SKM-1 (cell line): ENCODE measurements at regions not wholly inside any gene's neighbourhood (a gene's known extent, or its start where the extent isn't known, plus 50 kb on each side); places are given as distances from the start of the nearest gene placed in this dataset.

Source experiments
- DNase-seq: peaks from one replicate; lab custom pipeline; 2025; ENCODE audit not compliant: unreplicated experiment; lab: John Stamatoyannopoulos, UW

DNA sequence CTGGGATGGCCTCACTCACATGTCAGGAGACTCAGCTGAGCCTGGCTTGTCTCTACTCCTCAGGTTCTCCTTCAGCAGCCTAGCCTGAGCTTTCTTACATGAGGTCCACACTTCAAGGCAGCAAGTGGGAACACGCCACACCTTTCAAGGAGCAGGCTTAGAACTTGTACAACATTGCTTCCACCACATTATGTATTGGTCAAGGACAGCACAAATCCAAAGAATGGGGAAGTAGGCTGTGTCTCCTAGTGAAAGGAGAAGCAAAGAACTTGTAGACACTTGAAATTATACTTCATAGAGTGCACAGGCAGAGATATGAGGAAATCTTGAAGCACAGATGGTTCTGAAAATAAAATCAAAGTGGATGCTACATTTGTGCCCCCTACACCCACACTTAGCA is 120.9 kb upstream of the NOCT start:
- peak; percentile 81 for DNase-seq

DNA sequence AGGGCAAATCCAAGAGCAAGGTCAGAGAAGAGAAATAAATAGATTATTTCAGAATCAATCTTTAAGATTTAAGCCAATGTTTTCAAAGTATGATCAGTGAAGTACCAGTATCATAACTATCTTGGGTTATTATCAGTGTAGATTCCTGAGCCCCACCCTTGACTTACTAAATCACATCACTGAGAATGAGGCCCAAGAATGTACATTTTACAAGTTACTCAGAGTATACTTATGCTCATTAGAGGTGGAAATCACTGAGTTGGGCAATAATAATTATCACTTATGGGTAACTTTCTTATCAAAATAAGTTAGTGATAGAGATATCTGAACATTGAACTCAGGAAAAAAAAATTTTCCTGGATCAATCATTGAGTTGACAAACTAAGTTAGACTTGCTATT is 121.6 kb upstream of the NOCT start:
- DNase-seq = no peak

DNA sequence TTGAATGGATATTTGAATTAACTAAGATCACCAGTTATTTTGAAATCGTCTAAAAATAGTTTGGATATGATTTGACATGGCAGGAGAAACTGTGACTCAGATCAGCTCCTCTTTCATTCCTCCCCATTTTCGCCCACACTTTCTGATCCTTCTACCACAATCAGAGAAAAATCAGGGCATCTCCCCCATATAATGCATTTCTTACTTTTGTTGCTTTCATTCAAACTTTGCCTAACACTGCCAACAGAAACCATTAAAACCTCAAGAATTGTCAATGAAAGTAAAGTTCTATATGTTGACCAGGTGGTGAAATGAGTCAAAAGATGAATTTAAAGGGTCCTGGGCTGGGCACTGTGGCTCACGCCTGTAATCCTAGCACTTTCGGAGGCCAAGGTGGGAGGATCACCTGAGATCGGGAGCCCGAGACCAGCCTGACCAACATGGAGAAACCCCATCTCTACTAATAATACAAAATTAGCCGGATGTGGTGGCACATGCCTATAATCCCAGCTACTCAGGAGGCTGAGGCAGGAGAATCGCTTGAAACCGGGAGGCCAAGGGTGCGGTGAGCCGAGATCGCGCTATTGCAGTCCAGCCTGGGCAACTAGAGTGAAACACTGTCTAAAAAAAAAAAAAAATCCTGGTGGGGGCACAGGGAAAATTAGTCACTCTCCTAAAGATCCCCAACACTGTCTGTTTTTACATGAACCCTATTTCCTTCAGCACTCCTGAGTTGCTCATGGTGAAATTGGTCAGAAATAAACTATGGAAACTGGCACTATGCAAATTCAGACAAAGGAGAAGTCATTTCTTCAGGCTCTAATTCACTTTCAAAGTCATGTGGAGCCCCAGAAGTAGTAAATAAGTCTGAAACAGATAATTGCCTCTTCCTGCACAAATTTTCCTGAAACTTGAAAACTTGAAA is 122.8 kb upstream of the NOCT start:
- DNase-seq = no peak

DNA sequence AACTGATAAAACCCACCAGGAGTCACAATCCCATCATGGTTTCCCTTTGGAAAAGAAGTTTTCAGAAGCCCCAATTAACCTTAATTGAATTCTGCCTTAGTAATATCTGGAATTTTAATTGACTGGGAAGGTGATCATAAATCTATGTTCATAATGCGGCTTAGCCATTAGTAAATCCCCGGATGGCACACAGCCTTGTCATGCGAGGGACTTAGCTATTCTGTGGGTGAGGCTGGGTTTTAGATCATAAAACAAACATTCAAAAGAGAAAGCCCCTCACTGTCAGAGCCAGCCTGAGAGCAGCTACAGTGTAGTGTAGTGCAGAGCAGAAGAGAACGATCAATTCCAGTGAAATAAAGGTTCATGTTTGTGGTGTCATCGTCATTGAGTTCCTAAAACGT is 124.0 kb upstream of the NOCT start:
- no peak for DNase-seq

DNA sequence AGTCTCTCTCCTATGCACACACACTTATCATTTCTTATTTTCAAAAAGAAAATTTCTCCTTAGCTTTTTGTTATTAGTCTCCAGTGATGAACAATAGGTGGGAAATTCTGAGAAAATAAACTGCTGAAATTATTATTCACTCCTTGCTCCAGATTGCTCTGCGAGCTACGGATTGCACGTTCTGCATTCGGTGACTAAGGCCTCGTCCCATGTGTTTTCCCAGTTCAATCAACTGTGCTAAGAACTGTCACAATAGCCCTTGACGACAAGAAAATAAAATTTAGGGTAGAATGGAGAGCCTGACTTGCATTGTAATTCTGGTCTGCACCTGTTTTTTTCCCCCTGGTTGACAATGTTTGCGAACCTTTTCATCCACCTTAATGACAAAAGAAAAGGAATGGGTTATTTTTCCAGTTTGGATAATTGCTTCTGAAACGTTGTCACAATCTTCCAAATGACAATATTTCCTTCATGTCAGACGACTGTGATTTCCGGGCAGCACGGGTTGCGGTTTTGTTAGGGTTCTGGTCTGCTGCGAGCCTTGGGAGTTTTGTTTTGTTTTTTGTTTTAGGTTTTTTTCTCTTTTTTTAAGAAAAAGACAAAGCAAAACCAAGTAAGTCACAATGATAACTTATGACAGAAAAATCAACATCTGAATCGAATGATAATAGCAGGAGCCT is 124.5 kb upstream of the NOCT start:
- DNase-seq = no peak

DNA sequence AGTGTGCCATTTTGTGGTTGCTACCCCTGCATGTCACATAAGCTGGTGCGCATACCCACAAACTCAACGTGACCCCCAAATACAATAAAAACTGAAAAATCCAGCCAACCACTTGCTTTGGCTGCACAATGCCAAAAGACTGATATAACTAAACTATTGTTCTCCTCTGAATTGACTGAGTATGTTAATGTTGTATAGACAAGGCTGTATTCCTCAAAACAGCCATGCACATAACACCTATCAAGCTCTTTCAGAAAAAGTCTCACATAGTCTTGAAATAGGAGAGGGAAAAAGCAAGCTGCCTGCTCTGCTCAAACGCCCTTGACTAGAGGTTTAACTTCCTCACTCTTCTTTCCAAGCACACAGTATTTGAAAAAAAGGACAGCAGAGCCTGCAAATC is 126.4 kb upstream of the NOCT start:
- DNase-seq = no peak

DNA sequence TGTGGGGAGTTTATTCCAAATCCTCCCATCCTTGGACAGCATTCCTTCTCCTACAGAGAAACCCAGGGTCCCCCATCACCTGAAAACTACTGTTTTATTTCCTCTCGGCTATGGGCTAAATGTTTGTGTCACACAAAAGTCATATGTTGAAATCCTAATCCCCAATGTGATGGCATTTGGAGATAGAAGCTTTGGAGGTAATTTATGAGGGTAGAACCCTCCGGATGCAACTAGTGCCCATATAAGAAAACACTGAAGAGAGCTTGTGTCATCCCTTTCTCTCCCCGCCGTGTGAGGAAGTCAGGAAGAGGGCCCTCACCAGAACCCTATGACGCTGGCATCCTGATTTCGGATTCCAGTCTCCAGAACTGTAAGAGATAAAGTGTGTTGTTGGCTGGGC is 127.8 kb upstream of the NOCT start:
- DNase-seq = no peak

DNA sequence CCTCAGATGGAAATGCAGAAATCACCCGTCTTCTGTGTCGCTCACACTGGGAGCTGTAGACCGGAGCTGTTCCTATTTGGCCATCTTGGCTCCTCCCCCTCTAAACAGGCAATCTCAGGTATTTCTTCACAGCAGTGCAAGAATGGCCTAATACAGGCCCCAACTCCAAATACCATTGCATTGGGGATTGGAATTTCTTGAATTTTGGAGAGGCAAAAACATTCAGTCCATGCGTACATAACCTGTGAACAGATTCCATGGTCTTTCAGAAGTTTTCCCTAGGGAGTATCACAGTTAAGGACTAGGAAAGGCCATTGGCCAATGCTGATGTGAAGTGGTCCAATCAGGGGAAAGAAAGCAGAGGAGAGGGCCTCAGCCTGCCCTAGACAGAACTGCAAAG is 128.2 kb upstream of the NOCT start:
- no peak for DNase-seq

DNA sequence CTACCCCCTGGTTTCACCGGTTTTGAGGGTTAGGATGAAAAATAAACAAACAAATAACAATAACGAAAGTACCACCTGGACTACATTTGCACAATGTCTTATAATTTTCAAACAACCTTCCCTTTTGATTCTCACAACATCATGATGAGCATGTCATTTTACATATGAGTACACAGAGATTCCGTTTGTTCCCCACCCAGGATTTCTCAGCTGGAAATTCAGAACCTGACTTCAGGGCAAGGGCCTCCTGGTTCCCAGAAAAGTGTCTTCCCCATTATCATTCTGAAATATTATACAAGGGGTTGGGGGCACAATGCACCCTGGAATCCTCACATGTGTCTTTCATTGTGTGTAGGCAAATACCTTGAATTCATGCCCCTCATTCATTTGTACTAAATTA is 135.8 kb upstream of the NOCT start:
- DNase-seq = no peak

DNA sequence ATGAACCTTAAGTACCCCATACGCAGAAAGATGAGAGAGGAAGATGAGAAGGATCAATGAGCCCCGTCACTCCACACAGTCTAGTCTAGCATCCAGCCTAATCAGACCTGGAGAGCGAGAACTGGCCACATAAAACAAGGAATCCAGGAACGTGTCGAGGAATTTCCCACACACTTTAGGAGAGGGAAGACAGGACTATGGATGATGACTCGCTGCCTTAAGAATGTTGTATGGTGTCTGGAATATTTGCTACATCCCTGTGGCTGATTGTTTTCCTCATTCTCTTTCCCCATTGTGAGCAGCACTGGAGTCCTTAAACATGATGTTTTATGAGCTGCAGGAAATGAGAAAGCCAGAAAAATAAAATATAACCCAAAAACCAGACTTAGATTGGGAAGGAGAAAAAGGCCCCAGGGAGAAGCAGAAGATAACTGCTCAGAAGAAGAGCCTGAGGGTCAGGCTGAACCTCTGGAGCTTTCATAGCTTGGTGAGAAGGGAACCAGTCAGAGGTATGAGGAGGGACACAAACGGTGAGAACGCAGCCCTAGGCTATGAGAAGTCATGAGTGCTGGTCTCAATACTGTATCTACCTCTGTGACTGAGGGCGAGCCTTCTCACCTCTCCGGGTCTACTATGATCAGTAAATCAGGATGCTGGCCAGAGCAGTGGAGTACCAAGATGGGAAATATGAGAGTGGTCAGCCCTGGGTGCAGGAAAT is 139.5 kb upstream of the NOCT start:
- no peak for DNase-seq

DNA sequence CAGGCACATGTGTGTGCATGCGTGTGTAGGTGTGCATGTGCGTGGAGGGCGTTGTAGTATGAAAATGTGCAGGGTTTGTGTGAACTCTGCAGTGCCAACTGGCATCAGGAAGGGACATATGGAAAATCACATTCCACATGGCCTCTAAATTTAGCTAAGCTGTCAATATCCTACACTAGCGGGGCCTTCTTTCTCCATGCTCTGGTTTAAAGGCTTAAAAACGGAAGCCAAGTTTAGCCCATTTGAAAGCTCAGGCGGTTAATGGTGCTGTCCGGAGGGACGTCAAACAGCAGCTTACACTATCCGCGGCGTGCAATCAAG is 144.1 kb upstream of the NOCT start:
- no peak for DNase-seq

DNA sequence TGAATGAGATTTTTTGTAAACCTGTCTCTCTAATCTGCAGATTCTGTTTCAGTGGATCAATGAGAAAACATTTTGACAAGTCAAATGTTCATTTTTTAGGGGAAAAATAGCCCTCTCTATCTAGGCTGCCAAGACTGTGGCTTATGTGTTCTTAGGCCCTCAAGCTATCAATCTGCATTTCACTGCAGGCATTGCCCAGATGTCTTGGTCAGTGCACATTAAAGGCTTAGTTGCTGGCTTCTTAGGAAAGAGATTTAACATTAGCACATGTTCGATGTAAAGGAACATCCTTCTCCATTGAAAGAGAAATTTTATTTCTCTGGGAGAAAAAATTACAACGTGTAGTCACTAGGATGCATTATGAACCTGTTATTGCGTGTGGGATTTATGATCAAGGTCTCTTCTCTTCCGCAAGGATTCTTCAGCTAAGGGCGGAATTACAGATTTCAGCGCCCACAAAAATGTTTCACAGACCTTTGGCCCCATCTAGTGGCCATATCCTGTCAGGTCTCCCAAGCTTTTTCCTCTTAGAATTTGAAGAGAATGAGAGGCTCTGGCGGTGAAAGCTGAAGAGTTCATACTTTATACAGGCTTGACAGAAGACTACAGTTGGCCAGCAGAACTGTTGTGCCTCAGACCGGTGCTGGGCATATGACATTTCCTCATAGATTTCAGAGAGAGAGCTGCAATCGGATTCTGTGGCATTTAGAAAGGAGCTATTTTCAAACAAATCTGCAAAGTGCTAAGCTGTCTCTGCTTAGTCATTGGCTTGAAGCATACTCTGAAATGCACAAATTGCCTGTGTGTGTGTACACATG is 144.6 kb upstream of the NOCT start:
- peak; percentile 65 for DNase-seq

DNA sequence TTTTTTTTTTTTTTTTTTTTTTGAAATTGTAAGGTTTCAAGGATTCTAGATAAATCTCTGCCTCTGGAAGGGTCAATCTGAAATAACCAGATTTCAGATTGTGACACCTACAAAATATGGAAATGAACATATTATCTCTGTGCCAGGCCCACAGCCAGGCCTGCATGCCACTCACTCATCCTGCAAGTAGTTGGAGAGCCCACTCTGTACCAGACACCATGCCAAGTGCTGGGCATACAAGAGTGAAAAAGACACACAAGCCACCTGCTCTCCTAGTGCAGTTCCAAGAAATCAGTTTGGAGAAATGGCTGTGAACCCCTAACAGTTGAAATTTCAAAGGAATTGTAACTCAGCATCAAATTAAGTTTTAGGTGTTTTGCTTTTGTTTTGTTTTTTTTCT is 145.9 kb upstream of the NOCT start:
- no peak for DNase-seq

DNA sequence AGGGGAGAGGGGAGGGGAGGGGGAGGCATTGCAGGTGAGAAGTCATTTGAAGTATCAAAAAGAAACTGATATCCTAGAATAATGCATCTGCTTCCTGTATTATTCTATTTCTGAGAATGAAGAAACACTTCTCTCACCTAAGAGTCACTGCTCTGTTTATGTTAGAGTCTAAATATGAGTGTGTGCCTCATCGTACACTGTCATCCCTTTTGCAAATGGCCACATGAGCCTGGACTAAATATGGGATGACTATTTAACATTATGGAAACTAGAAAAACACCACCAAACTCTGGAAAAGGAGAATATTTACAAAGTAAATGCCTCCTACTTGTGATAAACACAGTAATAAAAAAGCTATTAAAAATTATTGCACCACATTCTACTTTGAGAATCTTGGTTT is 146.4 kb upstream of the NOCT start:
- DNase-seq = no peak

DNA sequence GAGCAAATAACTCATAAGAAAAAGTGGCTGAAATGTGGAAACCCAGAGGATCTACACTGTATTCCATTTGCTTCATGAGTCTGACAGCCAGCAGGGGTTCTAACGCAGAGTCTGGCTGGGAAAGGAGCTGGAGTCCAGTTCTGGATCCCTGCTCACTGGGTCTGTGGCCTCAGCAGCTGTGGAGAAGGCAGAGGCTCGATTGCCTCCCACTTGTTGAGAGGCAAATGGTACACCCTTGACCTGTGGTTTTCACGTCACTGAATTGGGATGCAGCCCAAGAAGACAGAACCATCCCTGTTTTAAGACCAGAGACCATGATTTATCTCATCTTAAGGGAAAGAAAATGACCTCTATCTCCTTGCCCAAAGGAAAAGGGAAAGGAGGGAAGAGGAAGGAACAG is 147.0 kb upstream of the NOCT start:
- DNase-seq = no peak

DNA sequence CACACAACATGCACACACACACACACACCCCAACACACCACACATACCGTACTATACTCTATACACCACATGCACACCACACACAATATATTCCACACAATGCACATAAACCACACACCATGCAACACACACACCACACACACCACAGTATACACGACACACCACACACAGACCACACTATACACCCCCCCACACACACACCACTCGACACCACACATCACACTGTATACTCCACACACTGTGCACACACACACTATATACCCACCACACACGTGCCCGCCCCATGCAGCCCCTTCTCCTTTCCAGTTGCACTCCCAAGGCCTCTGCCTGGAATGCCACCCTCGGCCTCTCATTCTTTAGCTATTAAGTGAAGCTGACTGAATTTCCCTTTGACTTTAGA is 148.2 kb upstream of the NOCT start:
- DNase-seq = no peak

DNA sequence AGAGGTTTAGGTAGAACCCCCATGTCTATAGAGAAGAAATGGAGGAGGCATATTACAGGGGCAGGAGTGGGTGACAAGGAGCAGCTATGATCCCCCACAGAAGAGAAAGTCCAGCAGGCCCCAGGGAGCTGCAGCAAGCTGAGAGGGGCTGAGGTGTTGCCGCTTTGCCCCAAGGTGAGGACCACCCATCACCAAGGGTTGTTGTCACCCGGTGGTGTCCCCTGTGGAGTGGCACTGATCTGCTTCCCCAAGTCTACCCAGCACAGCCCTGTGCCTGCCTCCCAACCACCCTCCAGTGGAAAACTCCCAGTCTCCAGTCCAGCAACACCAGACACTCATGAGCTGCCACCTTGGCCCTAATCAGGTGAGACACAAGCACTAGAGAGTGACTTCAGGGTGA is 149.3 kb upstream of the NOCT start:
- DNase-seq = no peak

DNA sequence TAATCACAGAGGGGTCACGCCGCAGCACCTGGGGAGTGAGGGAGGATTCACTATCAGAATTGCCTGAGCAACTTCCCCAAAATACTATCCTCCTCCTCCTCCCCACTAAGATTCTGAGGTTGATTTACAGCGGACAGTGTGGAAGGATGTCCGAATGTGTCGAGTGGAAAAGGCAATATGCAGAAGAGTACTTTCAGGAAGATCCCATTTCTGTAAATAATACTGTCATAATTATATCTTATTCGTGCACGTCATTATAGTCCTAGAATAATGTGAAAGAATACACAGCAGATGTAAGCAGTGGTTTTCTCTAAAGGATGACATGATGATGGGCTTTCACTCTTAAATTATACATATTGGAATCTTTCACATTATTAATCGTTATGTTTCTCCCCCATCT is 149.8 kb upstream of the NOCT start:
- no peak for DNase-seq

DNA sequence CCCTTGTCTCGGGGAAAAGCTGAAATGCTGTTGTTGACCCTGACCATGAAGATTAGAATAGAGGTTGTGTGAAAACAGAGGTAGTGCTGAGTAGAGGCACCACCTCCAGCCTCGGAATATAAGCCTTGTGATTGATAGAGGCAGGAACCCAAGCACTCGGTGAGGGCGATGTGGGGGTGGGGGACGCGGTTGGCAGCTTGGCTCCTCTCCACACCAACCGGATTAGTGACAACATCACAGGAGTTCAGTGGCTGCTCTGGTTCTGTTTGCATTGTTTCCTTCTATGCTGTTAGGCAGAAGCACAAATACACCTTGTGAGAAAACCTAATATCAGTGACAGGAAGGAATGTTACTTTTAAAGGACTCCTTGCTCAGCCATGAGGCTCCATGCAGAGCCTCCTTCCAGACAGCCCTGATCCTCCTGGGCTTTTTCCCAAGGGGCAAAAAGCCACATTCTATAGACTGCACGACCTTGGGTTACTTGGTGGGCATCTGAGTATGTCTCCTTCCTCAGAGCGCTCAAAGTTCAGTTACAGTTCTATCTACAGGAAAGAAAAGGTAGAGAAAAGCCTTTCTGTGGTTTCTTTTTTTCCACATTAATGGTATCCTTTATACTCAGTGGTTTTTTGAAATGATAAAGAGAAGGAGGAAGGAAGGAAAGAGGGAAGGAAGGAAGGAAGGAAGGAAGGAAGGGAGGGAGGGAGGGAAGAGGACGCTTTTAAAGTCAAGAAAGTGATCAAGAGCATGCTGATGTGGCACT is 150.4 kb upstream of the NOCT start:
- no peak for DNase-seq

DNA sequence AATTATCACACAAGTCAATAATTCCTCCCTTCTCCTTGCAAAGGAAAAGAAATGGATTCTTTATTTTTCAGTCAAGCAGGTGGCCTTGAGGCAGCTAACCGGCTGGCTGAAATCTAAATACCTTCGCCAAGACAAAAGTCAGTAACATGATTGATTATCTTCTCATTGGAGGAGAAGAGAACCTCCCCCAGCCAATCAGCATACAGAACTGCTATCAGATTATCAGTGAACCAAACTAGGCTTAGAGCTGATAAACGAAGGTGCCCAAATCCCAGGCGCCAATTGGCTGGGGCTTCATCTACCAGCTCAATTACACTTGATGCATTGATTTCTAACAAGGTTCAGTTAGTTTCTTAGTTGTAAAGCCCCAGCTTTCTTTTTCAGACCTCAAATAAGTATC is 152.4 kb upstream of the NOCT start:
- no peak for DNase-seq

DNA sequence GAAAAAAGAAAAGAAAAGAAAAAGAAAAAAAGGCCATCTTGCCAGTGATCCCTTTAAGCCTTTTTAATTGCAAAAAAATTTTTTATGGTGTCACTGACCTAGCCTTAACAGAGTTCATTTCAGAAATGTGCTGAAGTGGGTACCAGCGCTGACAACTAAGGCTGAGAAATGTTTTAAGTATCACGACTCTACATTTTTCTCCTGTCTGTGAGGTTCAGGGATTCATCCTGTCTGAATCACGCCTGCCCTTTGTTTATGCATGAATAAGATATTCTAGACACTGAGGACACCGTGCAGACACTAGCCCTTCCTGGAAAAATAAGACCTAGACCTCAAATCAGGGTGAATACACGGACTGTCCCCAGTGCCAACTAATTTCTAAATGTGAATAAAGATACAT is 154.4 kb upstream of the NOCT start:
- DNase-seq = no peak
